CD4-positive, alpha-beta memory T cell (primary cell): ENCODE measurements at regions not wholly inside any gene's neighbourhood (a gene's known extent, or its start where the extent isn't known, plus 50 kb on each side); places are given as distances from the start of the nearest gene placed in this dataset.
"Not testable (repeated sequence)": the region's sequence is repeated elsewhere in the genome, so short reads cannot be mapped to it uniquely, and the experiment has no call there.

Source experiments
- CTCF ChIA-PET: fragments of 350-600 bp; sonication (Branson Sonifier 250); formaldehyde crosslinking; loops from one replicate; lab custom pipeline; 2021; ENCODE audit warnings: inconsistent platforms; ENCODE audit not compliant: partially characterized antibody; lab: Charles Lee
- POLR2A ChIA-PET: fragments of 350-600 bp; sonication (Branson Sonifier 250); formaldehyde crosslinking; loops from one replicate; lab custom pipeline; 2021; ENCODE audit not compliant: partially characterized antibody; lab: Charles Lee
- DNase-seq, 5 donors: peaks; one replicate each; pipeline versions ENCODE4 v3.0.0 to v3.0.0-alpha.2; 2020 to 2022; ENCODE audit warnings: mixed read lengths in 1 of 5
- H3K27ac ChIP-seq: one replicate; pipeline ENCODE4 v1.7.0; 2013; ENCODE audit warnings: low read depth, low read length
- H3K27me3 ChIP-seq: 2 replicates; pipeline ENCODE4 v1.7.0; 2013; ENCODE audit warnings: mild to moderate bottlenecking, low read length, moderate library complexity; ENCODE audit not compliant: insufficient read depth
- H3K36me3 ChIP-seq: 2 replicates; pipeline ENCODE4 v1.7.0; 2013; ENCODE audit warnings: mild to moderate bottlenecking, low read length, moderate library complexity; ENCODE audit not compliant: insufficient read depth
- H3K4me1 ChIP-seq: 2 replicates; pipeline ENCODE4 v1.7.0; 2013; ENCODE audit warnings: mild to moderate bottlenecking, low read length, moderate library complexity; ENCODE audit not compliant: insufficient read depth
- H3K4me3 ChIP-seq, 2 donors: one replicate each; pipeline ENCODE4 v1.7.0; 2013; ENCODE audit warnings: low read length in 2 of 2, mild to moderate bottlenecking in 1 of 2
- H3K9me3 ChIP-seq, 2 donors: one replicate each; pipeline ENCODE4 v1.7.0; 2013; ENCODE audit warnings: low read length in 2 of 2, control low read depth in 1 of 2; ENCODE audit not compliant: control insufficient read depth in 1 of 2
- H3K27ac Mint-ChIP-seq, 7 donors: one replicate each; pipeline ENCODE4 v1.8.0; 2020 to 2021; ENCODE audit warnings: mixed read lengths in 7 of 7, mild to moderate bottlenecking in 6 of 7, inconsistent platforms in 3 of 7, moderate library complexity in 3 of 7
- H3K27me3 Mint-ChIP-seq, 2 donors: one replicate each; pipeline ENCODE4 v1.8.0; 2020 to 2021; ENCODE audit warnings: mixed read lengths in 2 of 2
- H3K36me3 Mint-ChIP-seq, 2 donors: one replicate each; pipeline ENCODE4 v1.8.0; 2020 to 2021; ENCODE audit warnings: mixed read lengths in 2 of 2, inconsistent platforms in 1 of 2, mild to moderate bottlenecking in 1 of 2
- H3K4me1 Mint-ChIP-seq, 4 donors: one replicate each; pipeline ENCODE4 v1.8.0; 2020 to 2021; ENCODE audit warnings: mixed read lengths in 4 of 4, mild to moderate bottlenecking in 1 of 4
- H3K4me3 Mint-ChIP-seq, 8 donors: one replicate each; pipeline ENCODE4 v1.8.0; 2020 to 2021; ENCODE audit warnings: mixed read lengths in 8 of 8, mild to moderate bottlenecking in 7 of 8, moderate library complexity in 6 of 8, inconsistent platforms in 3 of 8
- H3K9me3 Mint-ChIP-seq, 8 donors: one replicate each; pipeline ENCODE4 v1.8.0; 2020 to 2021; ENCODE audit warnings: mixed read lengths in 8 of 8, mild to moderate bottlenecking in 5 of 8, inconsistent platforms in 3 of 8, moderate library complexity in 1 of 8
- intact Hi-C: fragments of 100-400 bp; cut with micrococcal nuclease; formaldehyde crosslinking; loops from one replicate; pipeline ENCODE4 v1.15.1; 2023

DNA sequence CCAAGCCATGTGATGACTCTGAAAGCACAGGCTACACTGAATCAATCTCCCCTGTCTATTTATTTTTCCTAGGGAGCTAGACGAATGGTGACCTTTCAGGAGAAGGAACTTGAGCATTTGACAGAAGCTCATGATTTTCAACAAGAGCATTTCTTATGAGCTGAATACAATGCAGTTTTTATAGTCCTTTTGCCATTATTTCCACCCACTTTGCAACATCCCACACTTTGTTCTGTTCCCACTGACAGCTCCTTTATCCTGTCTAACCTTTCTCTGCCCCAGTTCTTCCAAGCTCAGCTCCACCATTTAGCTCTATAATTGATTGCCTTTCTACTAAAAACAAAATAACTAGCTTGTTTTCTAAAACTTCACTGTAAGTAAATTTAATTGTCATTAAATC, 91.9 kb upstream of the PRSS1 start:
- H3K27ac Mint-ChIP-seq = peak overlapping the region in 1 of 7 donors; percentile 29

DNA sequence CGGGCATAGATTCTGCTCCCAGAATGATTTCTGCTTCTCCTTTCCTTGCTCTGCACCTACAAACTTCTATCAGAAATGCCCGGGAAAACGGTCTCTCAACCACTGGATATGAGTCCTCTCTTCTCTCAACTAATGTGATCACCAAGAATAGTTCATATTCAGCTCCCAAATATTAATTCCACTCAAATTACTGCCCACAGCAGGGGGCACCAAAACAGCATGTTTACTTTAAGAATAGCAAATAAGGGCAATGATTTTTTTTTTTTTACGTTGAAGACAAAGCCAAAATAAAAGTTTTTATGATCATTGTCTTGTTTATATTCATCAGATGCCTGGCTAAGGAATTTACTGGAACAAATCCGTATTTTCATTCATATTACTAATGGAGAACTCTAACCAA, 94.9 kb upstream of the PRSS1 start:
- Mint-ChIP-seq H3K4me1 (peaks cover 0 to 3% (median 1%) of the 10 kb centered on the region in 4 donors), H3K9me3 (no peaks in the 10 kb centered on the region), H3K4me3 (no peak overlapping the region), H3K36me3 (no peaks in the 10 kb centered on the region), H3K27ac (peak overlapping the region in 4 of 7 donors; percentile 28 to 86 (median 84)), H3K27me3 (no peaks in the 10 kb centered on the region)
- Histone ChIP-seq H3K27ac (no peak overlapping the region), H3K4me1 (no peaks in the 10 kb centered on the region), H3K36me3 (no peaks in the 10 kb centered on the region), H3K27me3 (no peaks in the 10 kb centered on the region), H3K4me3 (no peak overlapping the region), H3K9me3 (no peaks in the 10 kb centered on the region)
- ChIA-PET CTCF (no interaction called here), POLR2A (interaction anchor here (0.6 to 2.0 kb wide), 3 partner anchors 17 to 155 kb away, joined by 3 to 8 read pairs (median 7); no protein-coding TSS in a partner anchor)
- intact Hi-C loops = no loop called here
- DNase-seq = no peak

More for the DNA sequence above, 91.9 kb upstream of the PRSS1 start:
- Histone ChIP-seq H3K36me3 (no peaks in the 10 kb centered on the region), H3K9me3 (no peaks in the 10 kb centered on the region), H3K27ac (no peak overlapping the region), H3K4me3 (no peak overlapping the region), H3K27me3 (no peaks in the 10 kb centered on the region), H3K4me1 (no peaks in the 10 kb centered on the region)
- H3K4me3 Mint-ChIP-seq = no peak overlapping the region
- POLR2A ChIA-PET = interaction anchor here (1.1 kb wide), 2 partner anchors 139 to 154 kb away, joined by 3 read pairs; no protein-coding TSS in a partner anchor
- no peaks in the 10 kb centered on the region for H3K36me3 Mint-ChIP-seq
- H3K4me1 Mint-ChIP-seq = peaks cover 0 to 3% (median 1%) of the 10 kb centered on the region in 4 donors
- intact Hi-C loops = no loop called here
- DNase-seq = no peak
- no peaks in the 10 kb centered on the region for H3K27me3 Mint-ChIP-seq
- no peaks in the 10 kb centered on the region for H3K9me3 Mint-ChIP-seq
- CTCF ChIA-PET = no interaction called here

DNA sequence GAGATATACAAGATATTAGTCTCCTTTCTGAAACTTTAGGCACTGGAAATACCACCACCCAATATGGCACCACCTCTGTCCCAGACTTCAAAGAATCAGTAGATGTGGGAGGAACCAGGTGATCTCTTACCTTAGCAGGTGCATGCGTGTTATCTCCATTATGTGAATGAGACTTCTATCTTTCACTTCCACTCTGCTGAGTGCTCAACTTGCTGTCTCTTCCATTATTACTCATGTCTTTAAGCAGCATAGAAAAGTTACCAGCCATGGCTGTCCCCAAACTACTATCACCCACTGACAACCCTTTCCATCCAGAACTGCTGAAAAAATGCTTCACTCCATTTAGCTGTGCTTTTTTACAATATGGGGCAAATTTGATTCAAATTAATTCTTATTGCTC, 101.5 kb upstream of the PRSS1 start:
- DNase-seq = no peak
- Mint-ChIP-seq H3K36me3 (no peaks in the 10 kb centered on the region), H3K4me1 (peaks cover 0 to 2% (median 0%) of the 10 kb centered on the region in 4 donors), H3K4me3 (peak overlapping the region in 1 of 8 donors; percentile 20), H3K9me3 (no peaks in the 10 kb centered on the region), H3K27ac (peak overlapping the region in 3 of 7 donors; percentile 46 to 65 (median 63)), H3K27me3 (peaks cover 1 to 3% of the 10 kb centered on the region in 2 donors)
- Histone ChIP-seq H3K9me3 (no peaks in the 10 kb centered on the region), H3K4me3 (no peak overlapping the region), H3K27ac (no peak overlapping the region), H3K4me1 (no peaks in the 10 kb centered on the region), H3K27me3 (no peaks in the 10 kb centered on the region), H3K36me3 (no peaks in the 10 kb centered on the region)
- POLR2A ChIA-PET = interaction anchor here (0.7 to 1.5 kb wide), 2 partner anchors 11 to 19 kb away, joined by 3 read pairs; no protein-coding TSS in a partner anchor
- intact Hi-C loops = no loop called here
- CTCF ChIA-PET = no interaction called here

DNA sequence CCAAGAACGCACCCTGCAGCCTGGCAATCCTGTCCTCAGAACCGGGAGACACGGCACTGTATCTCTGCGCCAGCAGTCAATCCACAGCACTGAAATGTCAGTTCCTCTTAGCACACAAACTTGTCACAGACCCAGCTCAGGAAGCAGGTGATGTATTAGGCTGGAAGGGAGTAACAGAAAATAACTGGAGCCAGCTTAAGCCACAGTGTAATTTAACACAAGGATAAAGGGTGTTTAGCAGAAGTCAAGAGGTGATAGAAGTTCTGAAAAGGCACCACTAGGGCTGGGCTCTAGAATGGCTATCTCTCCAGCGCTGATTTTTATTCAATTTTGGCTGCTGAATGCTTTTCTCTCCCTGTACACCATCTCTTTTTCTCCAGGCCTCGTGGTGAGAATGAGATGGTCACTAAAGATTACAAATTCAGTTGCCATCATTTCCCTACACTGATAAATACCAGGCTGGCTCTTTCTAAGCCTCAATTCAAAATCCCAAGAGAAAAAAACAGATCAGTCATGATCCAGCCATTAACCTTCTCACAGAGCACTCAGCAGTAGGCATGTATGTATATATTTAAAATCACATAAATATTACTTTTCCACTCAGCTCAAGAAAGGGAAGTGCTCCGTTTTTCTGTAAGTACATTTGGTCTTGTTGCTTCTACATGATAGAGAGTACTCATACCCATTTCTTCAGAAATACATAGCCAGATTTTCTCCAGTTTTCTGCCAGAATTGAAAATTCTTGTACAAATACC, 102.7 kb upstream of the PRSS1 start:
- Mint-ChIP-seq H3K36me3 (no peaks in the 10 kb centered on the region), H3K9me3 (no peaks in the 10 kb centered on the region), H3K4me3 (peak overlapping the region; percentile 26 to 69 (median 60)), H3K27ac (peak overlapping the region in 6 of 7 donors; percentile 47 to 75 (median 57)), H3K27me3 (peaks cover 3% of the 10 kb centered on the region in 2 donors), H3K4me1 (peaks cover 0 to 4% (median 1%) of the 10 kb centered on the region in 4 donors)
- no peak overlapping the region for H3K4me3 ChIP-seq
- no peaks in the 10 kb centered on the region for H3K36me3 ChIP-seq
- CTCF ChIA-PET = interaction anchor here (1.5 kb wide), 1 partner anchor 9 kb away, joined by 5 read pairs; no protein-coding TSS in a partner anchor
- no peaks in the 10 kb centered on the region for H3K27me3 ChIP-seq
- H3K9me3 ChIP-seq = no peaks in the 10 kb centered on the region
- H3K4me1 ChIP-seq = no peaks in the 10 kb centered on the region
- POLR2A ChIA-PET = interaction anchor here (1.0 to 1.8 kb wide), 4 partner anchors 9 to 162 kb away, joined by 3 to 6 read pairs (median 4); no protein-coding TSS in a partner anchor
- intact Hi-C loops = no loop called here
- H3K27ac ChIP-seq = no peak overlapping the region
- DNase-seq = no peak

DNA sequence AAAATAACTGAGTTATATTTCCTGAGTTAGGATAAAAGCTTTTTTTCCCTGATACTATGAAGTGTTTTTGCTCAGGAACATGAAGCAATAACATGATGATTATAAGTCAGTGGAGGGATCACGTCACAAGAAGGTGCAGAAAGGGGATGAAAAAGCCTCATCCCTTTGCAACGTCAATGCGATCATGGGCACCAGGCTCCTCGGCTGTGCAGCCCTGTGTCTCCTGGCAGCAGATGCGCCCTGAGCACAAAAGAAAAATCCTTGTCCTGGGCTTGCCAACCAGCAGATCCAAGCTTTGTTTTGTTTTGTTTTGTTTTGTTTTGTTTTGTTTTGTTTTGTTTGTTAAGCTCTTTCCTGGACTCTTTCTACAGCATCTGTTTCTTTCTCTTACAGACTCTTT, 103.5 kb upstream of the PRSS1 start:
- Mint-ChIP-seq H3K27me3 (peaks cover 3% of the 10 kb centered on the region in 2 donors), H3K4me1 (peaks cover 0 to 6% (median 1%) of the 10 kb centered on the region in 4 donors), H3K9me3 (no peaks in the 10 kb centered on the region), H3K27ac (peak overlapping the region in 6 of 7 donors; percentile 47 to 75 (median 59)), H3K36me3 (no peaks in the 10 kb centered on the region), H3K4me3 (peak overlapping the region; percentile 26 to 68 (median 60))
- ChIA-PET CTCF (interaction anchor here (0.9 to 1.5 kb wide), 2 partner anchors 8 to 137 kb away, joined by 3 to 5 read pairs; no protein-coding TSS in a partner anchor), POLR2A (interaction anchor here (1.6 to 1.8 kb wide), 3 partner anchors 9 to 162 kb away, joined by 4 to 6 read pairs (median 5); no protein-coding TSS in a partner anchor)
- no peak overlapping the region for H3K4me3 ChIP-seq
- H3K27me3 ChIP-seq = no peaks in the 10 kb centered on the region
- peak in 1 of 5 donors; percentile 33 for DNase-seq
- intact Hi-C loops = no loop called here
- H3K27ac ChIP-seq = no peak overlapping the region
- H3K36me3 ChIP-seq = no peaks in the 10 kb centered on the region
- H3K9me3 ChIP-seq = no peaks in the 10 kb centered on the region
- H3K4me1 ChIP-seq = no peaks in the 10 kb centered on the region

DNA sequence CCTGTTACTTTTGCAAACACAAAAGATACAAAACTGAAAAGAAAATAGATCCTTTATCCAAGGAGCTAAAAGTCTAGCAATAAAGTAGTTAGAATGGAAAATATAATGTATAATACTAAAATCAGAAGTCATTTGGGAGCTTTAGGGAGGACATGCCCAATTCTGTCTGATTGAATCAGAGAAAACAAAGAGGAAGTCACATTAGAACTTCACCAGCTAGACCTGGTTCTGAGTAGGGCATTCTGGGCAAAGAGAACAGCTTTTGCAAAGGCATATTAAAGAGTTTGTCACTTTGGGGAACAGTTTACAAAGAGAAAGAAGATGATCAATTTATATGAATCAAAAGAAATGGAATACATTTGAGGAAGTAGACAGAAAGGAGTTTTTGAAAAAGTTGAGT, 107.0 kb upstream of the PRSS1 start:
- Mint-ChIP-seq H3K36me3 (no peaks in the 10 kb centered on the region), H3K27ac (peak overlapping the region in 4 of 7 donors; percentile 11 to 56 (median 35)), H3K4me1 (peaks cover 0 to 7% (median 3%) of the 10 kb centered on the region in 4 donors), H3K27me3 (peaks cover 3% of the 10 kb centered on the region in 2 donors), H3K4me3 (no peak overlapping the region), H3K9me3 (no peaks in the 10 kb centered on the region)
- Histone ChIP-seq H3K4me1 (no peaks in the 10 kb centered on the region), H3K27me3 (no peaks in the 10 kb centered on the region), H3K9me3 (no peaks in the 10 kb centered on the region), H3K4me3 (no peak overlapping the region), H3K36me3 (no peaks in the 10 kb centered on the region), H3K27ac (no peak overlapping the region)
- no peak for DNase-seq
- CTCF ChIA-PET = interaction anchor here (1.1 kb wide), 1 partner anchor 10 kb away, joined by 6 read pairs; no protein-coding TSS in a partner anchor
- intact Hi-C loops = no loop called here
- POLR2A ChIA-PET = interaction anchor here (1.1 to 1.6 kb wide), 3 partner anchors 146 to 166 kb away, joined by 3 to 7 read pairs (median 5); no protein-coding TSS in a partner anchor

DNA sequence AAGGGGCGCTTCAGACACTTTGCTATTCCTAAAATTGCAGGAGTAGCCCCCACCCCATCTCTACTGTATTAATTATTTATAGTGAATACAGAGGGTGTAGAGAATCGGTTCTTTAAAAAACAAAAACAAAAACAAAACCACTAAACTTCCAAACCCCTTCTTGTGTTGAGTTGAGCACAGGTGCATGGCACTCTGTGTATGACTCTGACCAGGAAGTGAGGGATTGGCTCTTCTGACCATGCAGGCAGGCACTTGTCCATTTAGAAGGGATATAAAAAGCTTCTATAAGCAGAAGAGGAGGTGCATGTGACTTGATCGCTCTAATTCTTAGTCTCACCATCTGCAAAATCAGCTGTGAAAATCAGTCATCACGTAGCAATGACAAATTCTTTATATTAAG, 108.0 kb upstream of the PRSS1 start:
- H3K36me3 ChIP-seq, H3K27me3 Mint-ChIP-seq, H3K4me1 ChIP-seq, H3K4me1 Mint-ChIP-seq, DNase-seq, H3K27ac ChIP-seq, intact Hi-C loops, H3K36me3 Mint-ChIP-seq, H3K4me3 Mint-ChIP-seq, H3K9me3 ChIP-seq, H3K9me3 Mint-ChIP-seq, H3K27me3 ChIP-seq, H3K4me3 ChIP-seq: not testable (repeated sequence)
- H3K27ac Mint-ChIP-seq = peak overlapping the region in 3 of 7 donors; percentile 42 to 63 (median 53)
- ChIA-PET CTCF (interaction anchor here (1.0 kb wide), 1 partner anchor 170 kb away, joined by 3 read pairs; no protein-coding TSS in a partner anchor), POLR2A (interaction anchor here (1.1 to 1.6 kb wide), 2 partner anchors 147 to 167 kb away, joined by 5 to 7 read pairs; no protein-coding TSS in a partner anchor)
